ENCODE measurements at regions not wholly inside any gene's neighbourhood (a gene's known extent, or its start where the extent isn't known, plus 50 kb on each side); places are given as distances from the start of the nearest gene placed in this dataset.

GRCh38 chr4:187178084-187178483 lies 454.4 kb upstream of the FAT1 start:
- no peak for DNase-seq (ENCODE audit: missing footprints)
- ATAC-seq = no peak

GRCh38 chr4:187178587-187178986 lies 454.9 kb upstream of the FAT1 start:
- DNase-seq (ENCODE audit: missing footprints) = no peak
- intact Hi-C loops (cut with DNase I) = loop anchor here (5.0 kb wide), 1 partner anchor 231 kb away; no protein-coding TSS in a partner anchor
- ATAC-seq = no peak

More at GRCh38 chr4:187178084-187178483, 454.4 kb upstream of the FAT1 start:
- intact Hi-C loops (cut with DNase I) = loop anchor here (5.0 kb wide), 1 partner anchor 231 kb away; no protein-coding TSS in a partner anchor

GRCh38 chr4:187179086-187180058 lies 455.7 kb upstream of the FAT1 start:
- intact Hi-C loops (cut with DNase I) = loop anchor here (5.0 kb wide), 1 partner anchor 232 kb away; no protein-coding TSS in a partner anchor
- DNase-seq (ENCODE audit: missing footprints) (no peak), ATAC-seq (peak; percentile 62)

- ATAC-seq (no peak), DNase-seq (ENCODE audit: missing footprints) (no peak)
- intact Hi-C loops (cut with DNase I) = no loop called here
Measured at GRCh38 chr4:187181054-187181453, 457.4 kb upstream of the FAT1 start.

GRCh38 chr4:187183346-187183745 lies 459.7 kb upstream of the FAT1 start:
- intact Hi-C loops (cut with DNase I) = no loop called here
- ATAC-seq (no peak), DNase-seq (ENCODE audit: missing footprints) (no peak)

- ATAC-seq (no peak), DNase-seq (ENCODE audit: missing footprints) (no peak)
- intact Hi-C loops (cut with DNase I) = no loop called here
Measured at GRCh38 chr4:187183826-187184225, 460.2 kb upstream of the FAT1 start.

GRCh38 chr4:187184508-187184907 lies 460.9 kb upstream of the FAT1 start:
- intact Hi-C loops (cut with DNase I) = no loop called here
- DNase-seq (ENCODE audit: missing footprints) = no peak

GRCh38 chr4:187188118-187188517 lies 464.5 kb upstream of the FAT1 start:
- DNase-seq (ENCODE audit: missing footprints) (no peak), ATAC-seq (no peak)
- intact Hi-C loops (cut with DNase I) = no loop called here

More at GRCh38 chr4:187184508-187184907, 460.9 kb upstream of the FAT1 start:
- ATAC-seq = no peak

GRCh38 chr4:187188741-187189140 lies 465.1 kb upstream of the FAT1 start:
- intact Hi-C loops (cut with DNase I) = no loop called here
- ATAC-seq (no peak), DNase-seq (ENCODE audit: missing footprints) (no peak)

GRCh38 chr4:187190390-187190789 lies 466.7 kb upstream of the FAT1 start:
- DNase-seq (ENCODE audit: missing footprints) (no peak), ATAC-seq (no peak)
- intact Hi-C loops (cut with DNase I) = no loop called here

GRCh38 chr4:187191676-187192075 lies 468.0 kb upstream of the FAT1 start:
- no peak for DNase-seq (ENCODE audit: missing footprints)
- no peak for ATAC-seq
- intact Hi-C loops (cut with DNase I) = no loop called here

GRCh38 chr4:187192266-187192665 lies 468.6 kb upstream of the FAT1 start:
- intact Hi-C loops (cut with DNase I) = no loop called here
- ATAC-seq (no peak), DNase-seq (ENCODE audit: missing footprints) (no peak)

- ATAC-seq (no peak), DNase-seq (ENCODE audit: missing footprints) (no peak)
- intact Hi-C loops (cut with DNase I) = no loop called here
Measured at GRCh38 chr4:187193141-187193540, 469.5 kb upstream of the FAT1 start.

- ATAC-seq (no peak), DNase-seq (ENCODE audit: missing footprints) (no peak)
- intact Hi-C loops (cut with DNase I) = no loop called here
Measured at GRCh38 chr4:187204389-187204918, 480.8 kb upstream of the FAT1 start.

- intact Hi-C loops (cut with DNase I) = no loop called here
- ATAC-seq = no peak
- no peak for DNase-seq (ENCODE audit: missing footprints)
Measured at GRCh38 chr4:187207931-187208330, 484.3 kb upstream of the FAT1 start.

- intact Hi-C loops (cut with DNase I) = no loop called here
- DNase-seq (ENCODE audit: missing footprints) = no peak
- no peak for ATAC-seq
Measured at GRCh38 chr4:187208651-187209050, 485.0 kb upstream of the FAT1 start.

GRCh38 chr4:187209921-187210613 lies 486.4 kb upstream of the FAT1 start:
- intact Hi-C loops (cut with DNase I) = no loop called here
- no peak for DNase-seq (ENCODE audit: missing footprints)
- ATAC-seq = no peak

- intact Hi-C loops (cut with DNase I) = no loop called here
- ATAC-seq = no peak
Measured at GRCh38 chr4:187212446-187213080, 488.9 kb upstream of the FAT1 start.

GRCh38 chr4:187215438-187215837 lies 491.8 kb upstream of the FAT1 start:
- intact Hi-C loops (cut with DNase I) = no loop called here
- ATAC-seq = no peak
- DNase-seq (ENCODE audit: missing footprints) = no peak

More at GRCh38 chr4:187212446-187213080, 488.9 kb upstream of the FAT1 start:
- no peak for DNase-seq (ENCODE audit: missing footprints)

Measured in Right ventricle myocardium inferior (tissue), 1 donor.